Tibial nerve (tissue), 4 donors: ENCODE measurements at regions not wholly inside any gene's neighbourhood (a gene's known extent, or its start where the extent isn't known, plus 50 kb on each side); places are given as distances from the start of the nearest gene placed in this dataset.

ENCODE experiments used
- DNase-seq, 2 donors: peaks; one replicate each; pipeline ENCODE4 v3.0.0-alpha.2; 2019; ENCODE audit warnings: low spot score in 2 of 2
- H3K27ac ChIP-seq, 4 donors: fragments of 200-600 bp; sonication (generic) in 3 of 4; one replicate each; pipeline ENCODE4 v1.5.1; 2017 to 2019; ENCODE audit warnings: mild to moderate bottlenecking in 1 of 4
- H3K27me3 ChIP-seq, 2 donors: fragments of 200-600 bp; sonication (generic) in 1 of 2; one replicate each; pipeline versions ENCODE4 v1.5.1 to v1.6.0; 2017 to 2019
- H3K36me3 ChIP-seq, 3 donors: fragments of 200-600 bp; sonication (generic); one replicate each; pipeline ENCODE4 v1.5.1; 2018 to 2019
- H3K4me1 ChIP-seq, 4 donors: fragments of 200-600 bp; sonication (generic) in 3 of 4; one replicate each; pipeline ENCODE4 v1.5.1; 2017 to 2019
- H3K4me3 ChIP-seq, 4 donors: fragments of 200-600 bp; sonication (generic) in 3 of 4; one replicate each; pipeline ENCODE4 v1.5.1; 2017 to 2019; ENCODE audit warnings: mild to moderate bottlenecking in 1 of 4, moderate library complexity in 1 of 4
- H3K9me3 ChIP-seq, 4 donors: fragments of 200-600 bp; sonication (generic) in 3 of 4; one replicate each; pipeline ENCODE4 v1.5.1; 2017 to 2019
- EP300 ChIP-seq, 2 donors: sonication (generic); formaldehyde crosslinking; IDR thresholded peaks; one replicate each; pipeline ENCODE4 v1.6.1; 2017; ENCODE audit warnings: antibody characterized with exemption in 2 of 2, mild to moderate bottlenecking in 1 of 2
- POLR2A ChIP-seq, 2 donors: fragments of 450-650 bp; IDR thresholded peaks; one replicate each; pipeline ENCODE4 v1.6.1; 2017; ENCODE audit warnings: antibody characterized with exemption in 2 of 2, mild to moderate bottlenecking in 2 of 2, moderate library complexity in 2 of 2
- WGBS, 2 donors: methylation state at CpG; one replicate each; pipeline ENCODE4 v1.1.5; 2018; 5-methylcytosine and 5-hydroxymethylcytosine counted together
- TF ChIP-seq, protein P1 (sequence below), 5 experiments: fragments of 200-600 bp in 3 of 5; fragments of 450-650 bp in 2 of 5; sonication (generic) in 3 of 5; IDR thresholded peaks; one replicate each; pipeline ENCODE4 v1.5.1; 2016 to 2019; ENCODE audit warnings: antibody characterized with exemption in 5 of 5, mild to moderate bottlenecking in 3 of 5, moderate library complexity in 2 of 5

DNA sequence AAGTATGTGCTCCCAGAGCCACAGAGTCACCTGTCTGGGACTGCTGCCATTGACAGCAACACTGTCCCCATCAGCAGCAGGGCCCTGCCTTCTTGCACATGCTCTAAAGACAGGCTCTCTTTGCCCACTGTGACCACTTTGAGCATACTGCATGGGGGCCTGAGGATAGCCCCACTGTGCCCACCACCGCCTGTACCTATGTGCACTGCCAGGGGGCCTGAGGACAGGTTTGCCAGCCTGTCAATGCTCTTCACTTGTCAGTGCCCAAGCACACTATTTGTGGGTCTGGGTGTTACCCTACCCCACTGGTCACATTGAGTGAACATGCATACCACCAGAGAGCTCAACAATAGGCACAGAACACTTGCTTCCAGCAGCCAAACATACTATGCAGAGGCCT is 1137.0 kb upstream of the FANCL start:
- TF ChIP-seq POLR2A (IDR thresholded peaks at IDR 0.05): no peak
- TF ChIP-seq EP300 (IDR thresholded peaks at IDR 0.05): no peak
- TF ChIP-seq, protein P1, sequence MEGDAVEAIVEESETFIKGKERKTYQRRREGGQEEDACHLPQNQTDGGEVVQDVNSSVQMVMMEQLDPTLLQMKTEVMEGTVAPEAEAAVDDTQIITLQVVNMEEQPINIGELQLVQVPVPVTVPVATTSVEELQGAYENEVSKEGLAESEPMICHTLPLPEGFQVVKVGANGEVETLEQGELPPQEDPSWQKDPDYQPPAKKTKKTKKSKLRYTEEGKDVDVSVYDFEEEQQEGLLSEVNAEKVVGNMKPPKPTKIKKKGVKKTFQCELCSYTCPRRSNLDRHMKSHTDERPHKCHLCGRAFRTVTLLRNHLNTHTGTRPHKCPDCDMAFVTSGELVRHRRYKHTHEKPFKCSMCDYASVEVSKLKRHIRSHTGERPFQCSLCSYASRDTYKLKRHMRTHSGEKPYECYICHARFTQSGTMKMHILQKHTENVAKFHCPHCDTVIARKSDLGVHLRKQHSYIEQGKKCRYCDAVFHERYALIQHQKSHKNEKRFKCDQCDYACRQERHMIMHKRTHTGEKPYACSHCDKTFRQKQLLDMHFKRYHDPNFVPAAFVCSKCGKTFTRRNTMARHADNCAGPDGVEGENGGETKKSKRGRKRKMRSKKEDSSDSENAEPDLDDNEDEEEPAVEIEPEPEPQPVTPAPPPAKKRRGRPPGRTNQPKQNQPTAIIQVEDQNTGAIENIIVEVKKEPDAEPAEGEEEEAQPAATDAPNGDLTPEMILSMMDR (IDR thresholded peaks at IDR 0.05): no peak
- peaks cover 0 to 10% (median 0%) of the 10 kb centered on the region in 4 donors for H3K9me3 ChIP-seq
- WGBS, 2 donors: 100% methylated on average over 1 of the region's 1 CpG; no CpG with 5 or more reads in 1 of the 2 donors
- DNase-seq: no peak
- no peaks in the 10 kb centered on the region for H3K4me1 ChIP-seq
- H3K27me3 ChIP-seq: no peaks in the 10 kb centered on the region
- no peak overlapping the region for H3K27ac ChIP-seq
- no peak overlapping the region for H3K4me3 ChIP-seq
- H3K36me3 ChIP-seq: no peaks in the 10 kb centered on the region

DNA sequence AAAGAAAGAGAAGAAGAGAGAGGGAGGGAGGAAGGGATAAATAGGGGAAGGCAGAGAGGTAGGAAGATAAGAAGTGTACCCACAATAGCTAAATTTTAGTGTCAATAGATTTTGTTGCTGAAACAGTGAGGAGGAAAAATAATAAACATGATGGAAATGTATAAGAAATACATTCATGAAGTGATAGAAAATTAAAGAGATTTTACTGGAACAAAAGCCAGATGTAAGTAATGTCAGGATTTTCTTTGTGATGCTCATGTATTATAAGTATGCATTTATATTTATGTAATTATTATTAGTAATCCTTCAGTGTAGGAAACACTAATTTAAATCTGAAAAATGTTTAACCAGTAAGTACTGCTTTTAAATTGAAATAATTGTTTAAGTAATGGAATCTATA is 1125.2 kb upstream of the FANCL start:
- H3K27me3 ChIP-seq: no peaks in the 10 kb centered on the region
- no peak overlapping the region for H3K4me3 ChIP-seq
- H3K9me3 ChIP-seq: no peaks in the 10 kb centered on the region
- no peak for DNase-seq
- TF ChIP-seq EP300 (IDR thresholded peaks at IDR 0.05) (no peak), POLR2A (IDR thresholded peaks at IDR 0.05) (no peak)
- TF ChIP-seq, protein P1 (IDR thresholded peaks at IDR 0.05): no peak
- no peak overlapping the region for H3K27ac ChIP-seq
- H3K4me1 ChIP-seq: no peaks in the 10 kb centered on the region
- H3K36me3 ChIP-seq: no peaks in the 10 kb centered on the region

DNA sequence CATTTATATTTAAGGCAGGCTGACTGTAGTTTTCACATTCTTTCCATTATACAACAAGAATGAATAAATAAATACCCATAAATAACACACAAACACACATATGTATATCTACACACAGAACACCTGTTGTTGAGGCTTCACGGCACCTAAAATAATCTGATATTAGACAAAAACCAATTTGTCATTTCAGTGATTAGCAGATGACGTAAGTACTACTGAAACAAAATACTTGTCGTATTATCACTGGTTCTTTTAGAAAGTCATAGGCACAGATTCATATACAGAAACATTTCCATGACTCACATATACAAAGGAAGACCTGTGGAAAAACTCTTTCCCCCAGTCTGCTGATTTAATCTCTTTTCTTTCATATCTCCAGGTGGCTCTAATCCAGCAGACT is 1113.4 kb upstream of the FANCL start:
- DNase-seq: no peak
- no peak for TF ChIP-seq POLR2A (IDR thresholded peaks at IDR 0.05)
- TF ChIP-seq, protein P1 (IDR thresholded peaks at IDR 0.05): no peak
- no peak for TF ChIP-seq EP300 (IDR thresholded peaks at IDR 0.05)
- no peak overlapping the region for H3K27ac ChIP-seq
- H3K27me3 ChIP-seq: no peaks in the 10 kb centered on the region
- no peaks in the 10 kb centered on the region for H3K36me3 ChIP-seq
- H3K9me3 ChIP-seq: peaks cover 0 to 6% (median 0%) of the 10 kb centered on the region in 4 donors
- 85 to 89% methylated on average over 3 of the region's 3 CpGs for WGBS, 2 donors
- H3K4me1 ChIP-seq: no peaks in the 10 kb centered on the region
- no peak overlapping the region for H3K4me3 ChIP-seq

DNA sequence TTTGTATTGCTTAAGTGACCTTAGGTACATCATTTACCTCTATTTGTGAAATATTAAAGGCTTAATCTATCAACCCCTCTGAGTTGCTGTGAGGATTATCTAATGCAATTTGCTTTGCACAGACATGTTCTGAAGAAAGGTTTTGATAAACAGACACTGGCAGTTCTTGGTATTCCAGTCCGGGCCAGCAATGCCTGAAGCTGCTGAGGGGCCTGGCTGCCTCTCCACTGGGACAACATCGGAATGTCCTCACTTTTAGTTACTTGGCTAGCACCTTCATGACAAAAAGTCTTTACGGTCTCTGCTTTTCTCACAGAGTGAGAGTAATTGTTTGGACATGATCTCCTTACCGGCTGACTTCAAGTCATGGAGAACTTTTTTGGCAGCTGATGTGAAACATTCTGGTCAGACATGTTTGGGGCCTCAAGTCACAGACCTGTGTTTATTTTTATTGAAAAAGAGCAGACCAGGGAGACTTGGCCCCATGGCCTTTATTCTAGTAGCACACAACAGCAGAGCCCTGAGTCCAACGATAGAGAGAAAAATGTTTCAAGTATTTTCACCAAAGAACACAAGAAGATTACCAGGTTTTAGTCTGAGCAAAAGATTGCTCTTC is 1112.3 kb upstream of the FANCL start:
- Histone ChIP-seq H3K4me1 (no peaks in the 10 kb centered on the region), H3K36me3 (no peaks in the 10 kb centered on the region), H3K9me3 (peaks cover 0 to 8% (median 0%) of the 10 kb centered on the region in 4 donors), H3K27me3 (no peaks in the 10 kb centered on the region), H3K4me3 (no peak overlapping the region), H3K27ac (no peak overlapping the region)
- TF ChIP-seq POLR2A (IDR thresholded peaks at IDR 0.05) (no peak), EP300 (IDR thresholded peaks at IDR 0.05) (no peak)
- TF ChIP-seq, protein P1 (IDR thresholded peaks at IDR 0.05): no peak
- no peak for DNase-seq
- 57 to 63% methylated on average over 5 of the region's 5 CpGs for WGBS, 2 donors

DNA sequence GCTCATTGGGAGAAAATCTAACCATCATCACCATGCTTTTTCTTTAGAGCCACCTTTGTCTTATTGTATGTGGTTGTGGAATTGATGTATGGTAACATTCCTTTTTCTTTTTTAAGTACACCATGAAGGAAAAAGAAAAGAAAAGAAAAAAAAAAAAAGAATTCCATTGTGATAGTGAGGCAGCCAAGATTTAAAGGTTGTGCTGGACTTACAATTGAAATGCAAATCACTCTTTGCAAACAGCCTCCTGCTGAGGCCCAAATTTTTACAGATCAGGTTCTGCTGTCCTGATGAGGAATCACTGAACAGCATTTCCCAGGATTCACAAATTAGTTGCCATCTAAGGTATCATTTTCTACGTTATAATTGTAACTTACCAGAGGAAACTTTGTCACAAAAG is 1101.0 kb upstream of the FANCL start:
- no peaks in the 10 kb centered on the region for H3K4me1 ChIP-seq
- no peak for TF ChIP-seq EP300 (IDR thresholded peaks at IDR 0.05)
- TF ChIP-seq, protein P1 (IDR thresholded peaks at IDR 0.05): no peak
- no peak overlapping the region for H3K4me3 ChIP-seq
- H3K36me3 ChIP-seq: no peaks in the 10 kb centered on the region
- 49% methylated on average over 1 of the region's 1 CpG for WGBS, 2 donors
- H3K9me3 ChIP-seq: no peaks in the 10 kb centered on the region
- DNase-seq: no peak
- no peak overlapping the region for H3K27ac ChIP-seq
- no peaks in the 10 kb centered on the region for H3K27me3 ChIP-seq
